Nephron (organoid): ENCODE measurements at regions not wholly inside any gene's neighbourhood (a gene's known extent, or its start where the extent isn't known, plus 50 kb on each side); places are given as distances from the start of the nearest gene placed in this dataset.
"Not testable (repeated sequence)": the region's sequence is repeated elsewhere in the genome, so short reads cannot be mapped to it uniquely, and the experiment has no call there.

Source experiments
- H3K27ac Mint-ChIP-seq, 3 experiments: 2 replicates each; pipeline ENCODE4 v1.8.0; 2020; ENCODE audit warnings: mixed read lengths in 3 of 3, mild to moderate bottlenecking in 2 of 3, moderate library complexity in 1 of 3
- H3K27me3 Mint-ChIP-seq: 2 replicates; pipeline ENCODE4 v1.8.0; 2021; ENCODE audit warnings: low read depth, mild to moderate bottlenecking, moderate library complexity, mixed read lengths
- H3K36me3 Mint-ChIP-seq: 2 replicates; pipeline ENCODE4 v1.8.0; 2020; ENCODE audit warnings: low read depth, mixed read lengths
- H3K4me1 Mint-ChIP-seq: 2 replicates; pipeline ENCODE4 v1.8.0; 2020; ENCODE audit warnings: mixed read lengths
- H3K4me3 Mint-ChIP-seq, 3 experiments: 2 replicates each; pipeline ENCODE4 v1.8.0; 2020; ENCODE audit warnings: mild to moderate bottlenecking in 3 of 3, mixed read lengths in 3 of 3, moderate library complexity in 2 of 3
- H3K9me3 Mint-ChIP-seq: 2 replicates; pipeline ENCODE4 v1.8.0; 2020; ENCODE audit warnings: mixed read lengths
- TF ChIP-seq, protein P1 (sequence below), 3 experiments: fragments of 200-600 bp; sonication (generic); IDR thresholded peaks; one replicate each; pipeline ENCODE4 v1.5.0; 2021; ENCODE audit warnings: antibody characterized with exemption in 3 of 3; ENCODE audit not compliant: unreplicated experiment in 3 of 3

DNA sequence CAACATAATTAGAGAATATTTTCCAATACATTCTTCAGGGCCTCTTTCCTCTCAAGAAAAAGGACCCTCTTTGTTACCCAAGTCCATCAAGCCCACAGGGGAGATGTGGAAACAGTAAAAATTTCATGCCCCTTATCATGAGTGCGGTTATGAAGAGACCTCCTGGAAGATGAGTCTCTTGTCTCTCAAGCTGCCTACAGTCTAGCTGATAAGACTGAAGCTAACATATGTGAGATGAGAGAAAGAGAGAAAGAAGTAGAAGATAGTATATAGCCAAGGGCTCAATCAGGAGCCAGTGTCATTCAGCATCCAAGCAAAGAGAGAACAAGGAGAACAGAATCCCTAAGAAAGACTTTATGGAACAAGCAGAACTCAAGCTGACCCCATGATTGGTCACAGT lies 75.9 kb upstream of the CABCOCO1 start:
- Mint-ChIP-seq H3K4me3 (no peak overlapping the region), H3K27ac (no peak overlapping the region), H3K9me3 (no peaks in the 10 kb centered on the region), H3K27me3 (no peaks in the 10 kb centered on the region), H3K4me1 (no peaks in the 10 kb centered on the region), H3K36me3 (no peaks in the 10 kb centered on the region)
- TF ChIP-seq, protein P1, sequence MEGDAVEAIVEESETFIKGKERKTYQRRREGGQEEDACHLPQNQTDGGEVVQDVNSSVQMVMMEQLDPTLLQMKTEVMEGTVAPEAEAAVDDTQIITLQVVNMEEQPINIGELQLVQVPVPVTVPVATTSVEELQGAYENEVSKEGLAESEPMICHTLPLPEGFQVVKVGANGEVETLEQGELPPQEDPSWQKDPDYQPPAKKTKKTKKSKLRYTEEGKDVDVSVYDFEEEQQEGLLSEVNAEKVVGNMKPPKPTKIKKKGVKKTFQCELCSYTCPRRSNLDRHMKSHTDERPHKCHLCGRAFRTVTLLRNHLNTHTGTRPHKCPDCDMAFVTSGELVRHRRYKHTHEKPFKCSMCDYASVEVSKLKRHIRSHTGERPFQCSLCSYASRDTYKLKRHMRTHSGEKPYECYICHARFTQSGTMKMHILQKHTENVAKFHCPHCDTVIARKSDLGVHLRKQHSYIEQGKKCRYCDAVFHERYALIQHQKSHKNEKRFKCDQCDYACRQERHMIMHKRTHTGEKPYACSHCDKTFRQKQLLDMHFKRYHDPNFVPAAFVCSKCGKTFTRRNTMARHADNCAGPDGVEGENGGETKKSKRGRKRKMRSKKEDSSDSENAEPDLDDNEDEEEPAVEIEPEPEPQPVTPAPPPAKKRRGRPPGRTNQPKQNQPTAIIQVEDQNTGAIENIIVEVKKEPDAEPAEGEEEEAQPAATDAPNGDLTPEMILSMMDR (IDR thresholded peaks at IDR 0.05; ENCODE audit: unreplicated experiment in 3 of 3): no peak

DNA sequence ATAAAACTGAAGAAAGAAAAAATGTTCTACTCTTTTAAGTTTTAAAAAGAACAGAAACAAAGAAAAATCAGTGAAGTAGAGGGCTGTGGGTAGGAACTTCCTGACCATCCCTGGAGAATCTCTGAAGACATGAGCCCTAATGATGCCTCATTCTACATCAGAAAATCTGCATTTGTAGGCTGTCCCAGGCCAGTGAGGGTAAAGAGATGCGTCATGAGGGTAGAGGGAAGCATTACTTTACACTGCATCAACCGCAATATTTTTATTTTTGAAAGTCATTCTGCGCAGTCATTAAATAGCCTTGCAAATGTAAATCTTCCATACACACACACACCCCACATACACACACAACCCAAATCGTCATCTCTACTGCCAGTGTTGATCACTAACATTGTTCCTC lies 82.1 kb upstream of the CABCOCO1 start:
- Mint-ChIP-seq H3K27ac (no peak overlapping the region), H3K9me3 (no peaks in the 10 kb centered on the region), H3K36me3 (no peaks in the 10 kb centered on the region), H3K4me3 (no peak overlapping the region), H3K27me3 (no peaks in the 10 kb centered on the region), H3K4me1 (no peaks in the 10 kb centered on the region)
- TF ChIP-seq, protein P1 (IDR thresholded peaks at IDR 0.05; ENCODE audit: unreplicated experiment in 3 of 3): no peak

DNA sequence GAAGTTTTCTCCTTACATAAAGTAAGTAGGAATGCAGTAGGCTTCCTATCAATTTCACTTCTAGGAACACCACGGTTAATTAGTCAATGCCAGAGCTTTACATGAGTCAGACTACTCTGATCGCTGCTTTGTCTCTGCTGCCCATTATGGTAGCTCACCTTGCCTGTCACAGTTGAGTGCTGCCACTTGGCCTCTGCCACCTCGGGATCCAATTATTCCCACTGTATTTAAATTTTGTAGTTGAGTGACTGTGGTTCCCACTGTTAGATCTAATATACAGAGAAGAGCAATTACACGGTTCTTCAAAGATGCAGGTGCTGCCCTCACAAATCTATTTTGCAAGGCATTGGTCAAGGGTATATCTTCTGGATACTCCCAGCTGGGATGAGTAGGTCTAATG lies 92.5 kb upstream of the CABCOCO1 start:
- peaks cover 31% of the 10 kb centered on the region for H3K9me3 Mint-ChIP-seq
- H3K27me3 Mint-ChIP-seq, H3K36me3 Mint-ChIP-seq, H3K4me3 Mint-ChIP-seq, H3K4me1 Mint-ChIP-seq, H3K27ac Mint-ChIP-seq: not testable (repeated sequence)

DNA sequence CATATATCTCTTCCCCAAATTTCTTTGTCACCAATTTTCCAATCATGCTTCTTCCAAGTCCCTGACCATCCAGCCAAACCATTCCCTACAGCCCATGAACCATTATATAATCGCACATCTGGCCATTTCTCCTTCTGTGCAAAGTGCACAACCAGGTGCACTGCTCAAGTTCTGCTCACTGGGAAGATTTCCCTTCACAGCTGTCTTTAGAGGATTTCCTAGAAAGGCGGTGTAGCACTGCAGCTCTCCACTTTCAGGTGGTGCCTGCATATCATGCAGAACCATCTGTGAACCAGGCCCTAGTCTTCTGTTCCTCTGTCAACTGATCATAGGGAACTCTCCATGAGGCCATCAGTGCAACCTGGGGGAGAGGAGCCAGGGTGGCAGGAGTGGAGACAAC lies 95.0 kb upstream of the CABCOCO1 start:
- no peak overlapping the region for H3K27ac Mint-ChIP-seq
- H3K9me3 Mint-ChIP-seq: peaks cover 30% of the 10 kb centered on the region
- no peaks in the 10 kb centered on the region for H3K4me1 Mint-ChIP-seq

DNA sequence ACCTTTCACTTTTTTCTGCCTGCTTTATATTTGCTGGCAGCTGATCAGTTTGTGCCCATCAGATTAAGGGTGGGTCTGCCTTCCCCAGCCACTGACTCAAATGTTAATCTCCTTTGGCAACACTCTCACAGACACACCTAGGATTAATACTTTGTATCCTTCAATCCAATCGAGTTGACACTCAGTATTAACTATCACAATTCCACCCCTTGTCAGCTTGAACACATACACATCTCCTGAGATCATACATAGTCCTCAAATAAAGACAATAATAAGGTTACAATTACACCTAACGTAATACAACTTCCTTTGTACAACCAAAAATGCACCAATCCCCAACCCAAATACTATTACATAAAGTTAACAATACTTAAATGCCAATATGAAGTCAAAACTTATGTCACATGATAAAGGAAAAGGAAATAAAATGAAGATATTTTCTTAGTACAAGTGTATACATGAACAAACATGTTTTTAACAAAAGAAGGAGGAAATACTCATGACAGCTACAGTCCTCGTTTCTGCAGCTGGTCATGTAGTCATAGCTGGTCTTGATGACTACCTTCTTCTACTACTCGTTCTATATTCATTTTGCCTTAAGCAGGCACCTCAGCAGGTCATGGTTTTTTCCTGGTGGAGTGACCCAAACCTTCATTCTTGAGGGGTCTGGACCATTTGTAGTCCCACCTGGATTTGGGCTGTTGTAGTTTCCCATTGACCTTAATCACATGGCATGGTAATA lies 96.7 kb upstream of the CABCOCO1 start:
- H3K4me3 Mint-ChIP-seq: no peak overlapping the region
- peaks cover 20% of the 10 kb centered on the region for H3K9me3 Mint-ChIP-seq
- no peaks in the 10 kb centered on the region for H3K27me3 Mint-ChIP-seq
- H3K27ac Mint-ChIP-seq: no peak overlapping the region
- H3K4me1 Mint-ChIP-seq: no peaks in the 10 kb centered on the region
- no peaks in the 10 kb centered on the region for H3K36me3 Mint-ChIP-seq
- TF ChIP-seq, protein P1 (IDR thresholded peaks at IDR 0.05; ENCODE audit: unreplicated experiment in 3 of 3): no peak

More for the DNA sequence above, 95.0 kb upstream of the CABCOCO1 start:
- H3K27me3 Mint-ChIP-seq: no peaks in the 10 kb centered on the region
- H3K36me3 Mint-ChIP-seq: no peaks in the 10 kb centered on the region
- TF ChIP-seq, protein P1 (IDR thresholded peaks at IDR 0.05; ENCODE audit: unreplicated experiment in 3 of 3): no peak
- no peak overlapping the region for H3K4me3 Mint-ChIP-seq

DNA sequence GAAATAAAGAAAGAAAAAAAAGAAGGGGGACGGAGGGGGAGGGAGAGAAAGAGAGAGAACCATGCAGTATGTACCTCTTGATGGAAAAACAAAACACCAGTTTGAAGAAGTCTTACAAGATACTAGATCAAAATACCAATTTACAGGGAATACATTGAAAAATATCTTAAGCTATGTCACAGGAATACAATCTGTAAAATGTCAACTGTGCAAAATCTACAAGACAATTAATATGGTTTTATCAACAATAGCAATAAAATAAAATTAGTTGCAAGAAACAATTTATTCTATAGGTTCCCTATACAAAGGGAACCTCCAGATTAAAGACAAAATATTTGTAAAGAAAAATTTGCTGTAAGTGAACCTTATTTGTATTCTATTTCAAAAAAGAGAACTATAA lies 98.3 kb upstream of the CABCOCO1 start:
- Mint-ChIP-seq H3K4me1 (no peaks in the 10 kb centered on the region), H3K4me3 (no peak overlapping the region), H3K27me3 (no peaks in the 10 kb centered on the region), H3K27ac (no peak overlapping the region), H3K36me3 (peaks cover 3% of the 10 kb centered on the region), H3K9me3 (peaks cover 11% of the 10 kb centered on the region)
- TF ChIP-seq, protein P1 (IDR thresholded peaks at IDR 0.05; ENCODE audit: unreplicated experiment in 3 of 3): no peak
